BLaER1 (cell line): ENCODE measurements at regions not wholly inside any gene's neighbourhood (a gene's known extent, or its start where the extent isn't known, plus 50 kb on each side); places are given as distances from the start of the nearest gene placed in this dataset.
"Not testable (repeated sequence)": the region's sequence is repeated elsewhere in the genome, so short reads cannot be mapped to it uniquely, and the experiment has no call there.

ENCODE experiments used
- H3K27ac ChIP-seq: shearing (Covaris generic); formaldehyde crosslinking; 2 replicates; pipeline ENCODE4 v1.8.1; 2022
- H3K27me3 ChIP-seq: shearing (Covaris generic); formaldehyde crosslinking; 2 replicates; pipeline ENCODE4 v1.8.1; 2022
- H3K36me3 ChIP-seq: shearing (Covaris generic); formaldehyde crosslinking; 2 replicates; pipeline ENCODE4 v1.8.1; 2022
- H3K4me1 ChIP-seq: shearing (Covaris generic); formaldehyde crosslinking; 2 replicates; pipeline ENCODE4 v1.8.1; 2022
- H3K4me2 ChIP-seq: shearing (Covaris generic); formaldehyde crosslinking; 2 replicates; pipeline ENCODE4 v1.8.1; 2022
- H3K4me3 ChIP-seq: shearing (Covaris generic); formaldehyde crosslinking; 2 replicates; pipeline ENCODE4 v1.8.1; 2022
- H3K9ac ChIP-seq: shearing (Covaris generic); formaldehyde crosslinking; 2 replicates; pipeline ENCODE4 v1.8.1; 2022
- H3K9me3 ChIP-seq: shearing (Covaris generic); formaldehyde crosslinking; 2 replicates; pipeline ENCODE4 v1.8.1; 2022
- H4K20me1 ChIP-seq: shearing (Covaris generic); formaldehyde crosslinking; 2 replicates; pipeline ENCODE4 v1.8.1; 2022
- Cebpa-rat ChIP-seq: shearing (Covaris generic); IDR thresholded peaks from 2 replicates; pipeline ENCODE4 v1.8.1; 2022

GRCh38 chr1:98304888-98305287, 356.6 kb upstream of the SNX7 start:
- Histone ChIP-seq H3K4me3 (no peak overlapping the region), H4K20me1 (no peaks in the 10 kb centered on the region), H3K36me3 (no peaks in the 10 kb centered on the region), H3K9me3 (no peaks in the 10 kb centered on the region), H3K27ac (no peak overlapping the region), H3K9ac (no peak overlapping the region), H3K27me3 (no peaks in the 10 kb centered on the region), H3K4me2 (no peak overlapping the region), H3K4me1 (no peaks in the 10 kb centered on the region)
- TF ChIP-seq Cebpa-rat: no peak

DNA sequence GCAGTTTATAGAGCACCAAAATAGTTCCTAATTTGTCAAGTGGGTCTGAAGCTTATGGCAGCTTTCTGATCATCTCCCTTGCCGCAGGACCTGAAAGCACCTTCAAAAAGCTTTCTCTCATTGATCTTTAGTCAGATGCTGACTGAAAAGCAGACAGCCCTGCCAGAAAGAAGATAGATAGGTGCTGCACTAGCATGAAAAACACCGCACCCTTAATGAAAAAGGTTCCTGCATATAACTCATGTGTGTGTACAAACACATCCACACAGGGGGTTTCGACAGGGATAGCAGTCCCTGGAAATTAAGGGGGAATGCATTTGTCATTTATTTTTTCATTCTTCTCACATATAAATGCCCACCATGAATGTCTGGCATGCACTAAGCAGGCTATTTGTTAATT, 361.7 kb upstream of the SNX7 start:
- H3K4me2 ChIP-seq: no peak overlapping the region
- no peak for TF ChIP-seq Cebpa-rat

GRCh38 chr1:98299313-98299712, 362.2 kb upstream of the SNX7 start:
- Histone ChIP-seq H3K27ac (no peak overlapping the region), H3K9me3 (no peaks in the 10 kb centered on the region), H3K27me3 (no peaks in the 10 kb centered on the region), H3K36me3 (no peaks in the 10 kb centered on the region), H3K4me3 (no peak overlapping the region), H4K20me1 (no peaks in the 10 kb centered on the region), H3K9ac (no peak overlapping the region), H3K4me2 (no peak overlapping the region), H3K4me1 (no peaks in the 10 kb centered on the region)
- no peak for TF ChIP-seq Cebpa-rat

More for the DNA sequence above, 361.7 kb upstream of the SNX7 start:
- Histone ChIP-seq H4K20me1 (no peaks in the 10 kb centered on the region), H3K4me3 (no peak overlapping the region), H3K9me3 (no peaks in the 10 kb centered on the region), H3K36me3 (no peaks in the 10 kb centered on the region), H3K4me1 (no peaks in the 10 kb centered on the region), H3K27me3 (no peaks in the 10 kb centered on the region), H3K27ac (no peak overlapping the region), H3K9ac (no peak overlapping the region)

GRCh38 chr1:98298319-98298718, 363.2 kb upstream of the SNX7 start:
- Histone ChIP-seq H3K27ac (no peak overlapping the region), H3K4me2 (no peak overlapping the region), H4K20me1 (no peaks in the 10 kb centered on the region), H3K4me1 (no peaks in the 10 kb centered on the region), H3K4me3 (no peak overlapping the region), H3K9me3 (no peaks in the 10 kb centered on the region), H3K36me3 (no peaks in the 10 kb centered on the region), H3K27me3 (no peaks in the 10 kb centered on the region), H3K9ac (no peak overlapping the region)
- no peak for TF ChIP-seq Cebpa-rat

DNA sequence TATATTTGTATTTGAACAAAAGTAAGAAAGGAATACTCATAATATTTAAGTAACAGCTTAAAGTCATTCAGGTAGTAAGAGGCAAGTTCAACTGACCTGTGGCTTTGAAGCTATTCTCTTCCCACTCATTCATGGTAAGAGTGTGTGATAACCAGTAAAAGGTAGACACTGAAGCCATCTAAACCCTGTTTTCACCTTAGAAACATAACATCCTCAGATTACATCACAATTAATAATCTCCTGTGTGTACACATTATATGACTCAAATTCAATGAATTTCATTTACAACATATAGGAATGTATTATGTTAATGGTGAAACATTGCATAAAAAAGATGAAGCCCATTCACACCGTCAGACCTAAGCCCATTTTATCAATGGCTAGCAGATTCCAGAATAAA, 364.8 kb upstream of the SNX7 start:
- H3K27ac ChIP-seq: no peak overlapping the region
- H3K9me3 ChIP-seq: no peaks in the 10 kb centered on the region
- H3K9ac ChIP-seq: no peak overlapping the region
- no peaks in the 10 kb centered on the region for H4K20me1 ChIP-seq
- no peak overlapping the region for H3K4me3 ChIP-seq
- no peak for TF ChIP-seq Cebpa-rat
- no peak overlapping the region for H3K4me2 ChIP-seq
- no peaks in the 10 kb centered on the region for H3K27me3 ChIP-seq
- H3K4me1 ChIP-seq: no peaks in the 10 kb centered on the region
- no peaks in the 10 kb centered on the region for H3K36me3 ChIP-seq

DNA sequence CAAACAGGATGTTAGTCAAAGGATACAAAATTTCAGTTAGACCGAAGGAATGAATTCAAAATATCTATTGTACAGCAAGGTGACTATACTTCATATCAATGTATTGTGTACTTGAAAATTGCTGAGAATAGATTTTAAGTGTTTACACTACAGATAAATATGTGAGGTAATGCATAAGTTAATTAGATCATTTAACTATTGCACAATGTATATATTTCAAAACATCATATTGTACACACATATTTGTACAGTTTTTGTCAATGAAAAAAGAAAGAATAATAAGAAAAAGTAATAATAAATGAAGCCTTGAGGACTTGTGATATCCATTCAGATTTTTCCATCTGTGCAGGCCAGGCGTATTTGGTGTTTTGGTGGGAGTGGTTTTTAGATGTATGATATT, 367.4 kb upstream of the SNX7 start:
- Histone ChIP-seq H3K9me3 (no peaks in the 10 kb centered on the region), H3K36me3 (no peaks in the 10 kb centered on the region), H3K4me2 (no peak overlapping the region), H3K4me3 (no peak overlapping the region), H3K9ac (no peak overlapping the region), H3K27me3 (no peaks in the 10 kb centered on the region), H4K20me1 (no peaks in the 10 kb centered on the region), H3K27ac (no peak overlapping the region), H3K4me1 (no peaks in the 10 kb centered on the region)
- no peak for TF ChIP-seq Cebpa-rat

- H4K20me1 ChIP-seq: no peaks in the 10 kb centered on the region
- TF ChIP-seq Cebpa-rat: no peak
- no peaks in the 10 kb centered on the region for H3K36me3 ChIP-seq
- H3K4me3 ChIP-seq: no peak overlapping the region
- H3K27me3 ChIP-seq: no peaks in the 10 kb centered on the region
- no peak overlapping the region for H3K27ac ChIP-seq
- no peak overlapping the region for H3K4me2 ChIP-seq
- no peak overlapping the region for H3K9ac ChIP-seq
- H3K9me3 ChIP-seq: no peaks in the 10 kb centered on the region
- no peaks in the 10 kb centered on the region for H3K4me1 ChIP-seq
These were observed 368.5 kb upstream of the SNX7 start for GRCh38 chr1:98292994-98293393.

DNA sequence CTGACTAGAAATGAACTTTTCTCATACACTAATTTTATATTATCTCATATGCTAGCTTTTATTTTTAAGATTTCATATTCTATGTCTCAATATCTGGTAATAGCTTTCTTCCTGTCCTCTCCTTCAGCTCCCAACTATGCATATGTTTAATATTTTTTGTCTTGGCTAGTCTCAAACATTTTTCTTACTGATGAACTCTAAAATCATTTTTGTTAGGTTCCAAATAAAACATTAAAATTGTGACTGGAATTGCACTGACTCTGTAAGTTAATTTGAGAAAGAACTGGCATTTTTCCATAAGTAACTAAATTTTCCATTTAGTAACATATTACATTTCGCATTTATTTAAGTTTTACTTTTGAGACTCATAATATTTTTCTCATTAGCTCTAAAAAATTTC, 368.5 kb upstream of the DPYD start:
- TF ChIP-seq Cebpa-rat: no peak
- Histone ChIP-seq H3K4me1 (no peaks in the 10 kb centered on the region), H3K27ac (no peak overlapping the region), H4K20me1 (no peaks in the 10 kb centered on the region), H3K9me3 (no peaks in the 10 kb centered on the region), H3K36me3 (no peaks in the 10 kb centered on the region), H3K27me3 (no peaks in the 10 kb centered on the region), H3K4me2 (no peak overlapping the region), H3K4me3 (no peak overlapping the region), H3K9ac (no peak overlapping the region)

DNA sequence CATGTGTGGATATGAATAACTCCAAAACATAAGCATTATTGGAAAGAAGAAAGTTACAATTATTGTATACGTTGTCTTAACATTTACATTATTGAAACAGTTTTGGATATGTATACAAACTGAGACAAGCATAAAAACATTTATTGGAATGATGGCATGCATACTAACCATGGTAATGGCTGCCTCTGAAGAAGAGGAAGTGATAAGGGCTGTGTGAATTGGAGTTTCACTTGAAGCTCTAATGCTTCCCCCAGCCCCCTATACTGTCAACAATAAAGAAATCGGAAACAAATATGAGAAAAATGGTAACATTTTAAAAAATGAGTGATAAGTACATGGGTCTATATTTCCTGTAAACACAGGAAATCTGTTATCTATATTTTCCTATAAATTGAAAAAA, 367.7 kb upstream of the DPYD start:
- Histone ChIP-seq H3K4me3 (no peak overlapping the region), H3K27me3 (no peaks in the 10 kb centered on the region), H3K4me2 (no peak overlapping the region), H3K4me1 (no peaks in the 10 kb centered on the region), H3K27ac (no peak overlapping the region), H3K9ac (no peak overlapping the region), H3K36me3 (no peaks in the 10 kb centered on the region), H3K9me3 (no peaks in the 10 kb centered on the region), H4K20me1 (no peaks in the 10 kb centered on the region)
- TF ChIP-seq Cebpa-rat: no peak

- no peak for TF ChIP-seq Cebpa-rat
These were observed 366.8 kb upstream of the DPYD start for GRCh38 chr1:98287626-98288025.

DNA sequence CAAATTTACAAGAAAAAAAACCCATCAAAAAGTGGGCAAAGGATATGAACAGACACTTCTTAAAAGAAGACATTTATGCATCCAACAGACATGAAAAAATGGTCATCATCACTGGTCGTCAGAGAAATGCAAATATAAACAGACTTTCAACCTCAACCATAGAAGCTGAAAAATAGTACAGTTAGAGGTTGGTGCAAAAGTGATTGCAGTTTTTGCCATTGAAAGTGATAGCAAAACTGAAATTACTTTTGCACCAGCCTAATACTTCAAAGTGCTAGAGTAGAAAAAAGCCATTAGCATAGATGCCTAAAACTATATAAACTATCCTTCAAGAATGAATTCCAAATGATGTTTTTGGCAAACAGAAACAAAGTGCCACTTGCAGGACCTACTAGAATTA, 365.8 kb upstream of the DPYD start:
- no peak overlapping the region for H3K27ac ChIP-seq
- H3K9ac ChIP-seq: no peak overlapping the region
- H3K27me3 ChIP-seq: no peaks in the 10 kb centered on the region
- no peaks in the 10 kb centered on the region for H3K4me1 ChIP-seq
- no peak overlapping the region for H3K4me2 ChIP-seq
- no peaks in the 10 kb centered on the region for H4K20me1 ChIP-seq
- no peaks in the 10 kb centered on the region for H3K36me3 ChIP-seq
- no peak overlapping the region for H3K4me3 ChIP-seq
- H3K9me3 ChIP-seq: no peaks in the 10 kb centered on the region
- TF ChIP-seq Cebpa-rat: no peak

More at GRCh38 chr1:98287626-98288025, 366.8 kb upstream of the DPYD start:
- Histone ChIP-seq H3K9ac (no peak overlapping the region), H3K27me3 (no peaks in the 10 kb centered on the region), H3K9me3 (no peaks in the 10 kb centered on the region), H3K4me1 (no peaks in the 10 kb centered on the region), H3K4me2 (no peak overlapping the region), H3K4me3 (no peak overlapping the region), H3K36me3 (no peaks in the 10 kb centered on the region), H3K27ac (no peak overlapping the region), H4K20me1 (no peaks in the 10 kb centered on the region)

GRCh38 chr1:98285286-98285685, 364.5 kb upstream of the DPYD start:
- not testable (repeated sequence) for H3K4me2 ChIP-seq, H3K36me3 ChIP-seq, H3K9ac ChIP-seq, H3K4me1 ChIP-seq, H3K9me3 ChIP-seq, H3K4me3 ChIP-seq, H4K20me1 ChIP-seq, H3K27ac ChIP-seq, H3K27me3 ChIP-seq
